ENCODE measurements at regions not wholly inside any gene's neighbourhood (a gene's known extent, or its start where the extent isn't known, plus 50 kb on each side); places are given as distances from the start of the nearest gene placed in this dataset.

GRCh38 chr6:6402006-6402405, 81.5 kb upstream of the F13A1 start:
- no peak for DNase-seq
- Histone ChIP-seq H3K27ac (no peak overlapping the region), H3K9me3 (replicated peaks in 1 of 3) (no peaks in the 10 kb centered on the region), H3K27me3 (no peaks in the 10 kb centered on the region), H3K4me3 (no peak overlapping the region), H3K36me3 (replicated peaks in 1 of 2) (no peaks in the 10 kb centered on the region), H3K4me1 (replicated peaks in 1 of 2) (no peaks in the 10 kb centered on the region)
- WGBS, 4 donors, result 58 to 100% (median 73%) methylated on average over 2 of the region's 2 CpGs
- intact Hi-C loops (cut with DNase I), result no loop called here
- TF ChIP-seq CTCF (IDR thresholded peaks at IDR 0.05) (no peak), POLR2A (IDR thresholded peaks at IDR 0.05) (no peak)

- TF ChIP-seq CTCF (IDR thresholded peaks at IDR 0.05) (no peak), POLR2A (IDR thresholded peaks at IDR 0.05) (no peak)
- Histone ChIP-seq H3K27me3 (no peaks in the 10 kb centered on the region), H3K4me1 (replicated peaks in 1 of 2) (no peaks in the 10 kb centered on the region), H3K9me3 (replicated peaks in 1 of 3) (no peaks in the 10 kb centered on the region), H3K36me3 (replicated peaks in 1 of 2) (no peaks in the 10 kb centered on the region), H3K4me3 (no peak overlapping the region), H3K27ac (no peak overlapping the region)
- DNase-seq, result no peak
- intact Hi-C loops (cut with DNase I), result no loop called here
- 60 to 74% (median 62%) methylated on average over 6 of the region's 6 CpGs for WGBS, 4 donors
Measured at GRCh38 chr6:6402591-6402990, 82.1 kb upstream of the F13A1 start.

- Histone ChIP-seq H3K4me3 (no peak overlapping the region), H3K27ac (no peak overlapping the region), H3K9me3 (replicated peaks in 1 of 3) (no peaks in the 10 kb centered on the region), H3K27me3 (no peaks in the 10 kb centered on the region), H3K36me3 (replicated peaks in 1 of 2) (no peaks in the 10 kb centered on the region), H3K4me1 (replicated peaks in 1 of 2) (no peaks in the 10 kb centered on the region)
- intact Hi-C loops (cut with DNase I), result no loop called here
- TF ChIP-seq POLR2A (IDR thresholded peaks at IDR 0.05) (no peak), CTCF (IDR thresholded peaks at IDR 0.05) (no peak)
- WGBS, 4 donors, result 46 to 63% (median 53%) methylated on average over 2 of the region's 2 CpGs
- DNase-seq, result no peak
Measured at GRCh38 chr6:6405031-6405430, 84.6 kb upstream of the F13A1 start.

- WGBS, 4 donors, result 67 to 90% (median 75%) methylated on average over 1 of the region's 1 CpG
- no peak overlapping the region for H3K4me3 ChIP-seq
- H3K9me3 ChIP-seq (replicated peaks in 1 of 3), result no peaks in the 10 kb centered on the region
- no peaks in the 10 kb centered on the region for H3K27me3 ChIP-seq
- no peak overlapping the region for H3K27ac ChIP-seq
- H3K36me3 ChIP-seq (replicated peaks in 1 of 2), result no peaks in the 10 kb centered on the region
- DNase-seq, result no peak
- no peaks in the 10 kb centered on the region for H3K4me1 ChIP-seq (replicated peaks in 1 of 2)
- TF ChIP-seq CTCF (IDR thresholded peaks at IDR 0.05) (no peak), POLR2A (IDR thresholded peaks at IDR 0.05) (no peak)
- intact Hi-C loops (cut with DNase I), result no loop called here
Measured at GRCh38 chr6:6405997-6406714, 85.7 kb upstream of the F13A1 start.
